ENCODE measurements at regions not wholly inside any gene's neighbourhood (a gene's known extent, or its start where the extent isn't known, plus 50 kb on each side); places are given as distances from the start of the nearest gene placed in this dataset.

DNA sequence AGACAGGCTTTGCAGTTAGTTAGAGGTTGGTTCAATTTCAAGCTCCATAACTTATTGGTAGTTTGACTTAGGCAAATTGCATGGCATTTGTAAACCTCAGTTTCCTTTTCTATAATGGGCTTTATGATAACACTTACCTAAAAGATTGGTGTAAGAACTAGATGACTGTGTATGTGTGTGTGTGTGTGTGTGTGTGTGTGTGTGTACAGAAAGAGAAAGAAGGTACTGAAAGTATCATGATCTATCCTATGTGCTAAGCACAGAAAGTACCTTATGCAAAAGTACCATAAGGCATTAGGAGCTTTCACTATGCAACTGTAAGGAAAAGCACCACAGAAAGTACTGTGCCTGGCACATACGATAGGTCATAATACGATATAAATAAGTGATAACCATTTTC lies 304.3 kb upstream of the KITLG start:
- H3K4me3 ChIP-seq (ENCODE audit: low read depth, low read length): no peak overlapping the region
- H3K9me3 Mint-ChIP-seq (ENCODE audit: unreplicated experiment): peaks cover 39% of the 10 kb centered on the region
- no peaks in the 10 kb centered on the region for H3K4me1 ChIP-seq
- no peaks in the 10 kb centered on the region for H3K27me3 ChIP-seq (replicated peaks; ENCODE audit: control insufficient read depth, insufficient read depth, low read length)
- H3K36me3 Mint-ChIP-seq (ENCODE audit: insufficient read depth, unreplicated experiment): no peaks in the 10 kb centered on the region
- TF ChIP-seq, protein P1, sequence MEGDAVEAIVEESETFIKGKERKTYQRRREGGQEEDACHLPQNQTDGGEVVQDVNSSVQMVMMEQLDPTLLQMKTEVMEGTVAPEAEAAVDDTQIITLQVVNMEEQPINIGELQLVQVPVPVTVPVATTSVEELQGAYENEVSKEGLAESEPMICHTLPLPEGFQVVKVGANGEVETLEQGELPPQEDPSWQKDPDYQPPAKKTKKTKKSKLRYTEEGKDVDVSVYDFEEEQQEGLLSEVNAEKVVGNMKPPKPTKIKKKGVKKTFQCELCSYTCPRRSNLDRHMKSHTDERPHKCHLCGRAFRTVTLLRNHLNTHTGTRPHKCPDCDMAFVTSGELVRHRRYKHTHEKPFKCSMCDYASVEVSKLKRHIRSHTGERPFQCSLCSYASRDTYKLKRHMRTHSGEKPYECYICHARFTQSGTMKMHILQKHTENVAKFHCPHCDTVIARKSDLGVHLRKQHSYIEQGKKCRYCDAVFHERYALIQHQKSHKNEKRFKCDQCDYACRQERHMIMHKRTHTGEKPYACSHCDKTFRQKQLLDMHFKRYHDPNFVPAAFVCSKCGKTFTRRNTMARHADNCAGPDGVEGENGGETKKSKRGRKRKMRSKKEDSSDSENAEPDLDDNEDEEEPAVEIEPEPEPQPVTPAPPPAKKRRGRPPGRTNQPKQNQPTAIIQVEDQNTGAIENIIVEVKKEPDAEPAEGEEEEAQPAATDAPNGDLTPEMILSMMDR (IDR thresholded peaks at IDR 0.05; ENCODE audit: insufficient read depth in 1 of 2, low read depth in 1 of 2, low read length in 1 of 2, severe bottlenecking in 1 of 2, unreplicated experiment in 1 of 2): no peak
- CTCF ChIA-PET: no interaction called here
- no peak overlapping the region for H3K27ac Mint-ChIP-seq (ENCODE audit: unreplicated experiment)
- DNase-seq: no peak
- H3K27me3 Mint-ChIP-seq (ENCODE audit: insufficient read depth, unreplicated experiment): no peaks in the 10 kb centered on the region
- POLR2A ChIA-PET: no interaction called here
- H3K4me3 Mint-ChIP-seq (ENCODE audit: unreplicated experiment): no peak overlapping the region
- no TSS peak for BruUV-seq (replicated peaks)
- intact Hi-C loops (cut with micrococcal nuclease; ENCODE audit: unreplicated experiment): no loop called here
- peaks cover 3% of the 10 kb centered on the region; the same call in 1 of the 2 replicates for H3K9me3 ChIP-seq
- no peaks in the 10 kb centered on the region for H3K4me1 Mint-ChIP-seq (ENCODE audit: low read depth, unreplicated experiment)
- no peaks in the 10 kb centered on the region for H3K36me3 ChIP-seq (ENCODE audit: control insufficient read depth, insufficient read depth, low read length)

DNA sequence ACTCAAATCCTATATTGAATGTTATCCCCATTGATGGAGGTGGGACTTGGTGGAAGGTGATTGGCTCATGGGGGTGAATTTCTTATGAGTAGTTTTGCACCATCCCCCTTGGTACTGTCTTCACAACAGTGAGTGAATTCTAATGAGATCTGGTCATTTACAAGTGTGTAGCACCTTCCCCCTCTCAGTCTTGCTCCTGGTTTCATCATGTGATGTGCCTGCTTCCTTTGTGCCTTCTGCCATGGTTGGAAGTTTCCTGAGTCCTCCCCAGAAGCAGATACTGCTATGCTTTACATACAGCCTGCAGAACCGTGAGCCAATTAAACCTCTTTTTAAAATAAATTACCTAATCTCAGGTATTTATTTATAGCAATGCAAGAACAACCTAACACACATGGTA lies 302.4 kb upstream of the KITLG start:
- BruUV-seq (replicated peaks): no TSS peak
- H3K4me1 Mint-ChIP-seq (ENCODE audit: low read depth, unreplicated experiment): no peaks in the 10 kb centered on the region
- TF ChIP-seq, protein P1 (IDR thresholded peaks at IDR 0.05; ENCODE audit: insufficient read depth in 1 of 2, low read depth in 1 of 2, low read length in 1 of 2, severe bottlenecking in 1 of 2, unreplicated experiment in 1 of 2): no peak
- no peak overlapping the region for H3K4me3 Mint-ChIP-seq (ENCODE audit: unreplicated experiment)
- H3K36me3 Mint-ChIP-seq (ENCODE audit: insufficient read depth, unreplicated experiment): no peaks in the 10 kb centered on the region
- H3K9me3 Mint-ChIP-seq (ENCODE audit: unreplicated experiment): peaks cover 39% of the 10 kb centered on the region
- Histone ChIP-seq H3K4me3 (ENCODE audit: low read depth, low read length) (no peak overlapping the region), H3K4me1 (no peaks in the 10 kb centered on the region), H3K36me3 (ENCODE audit: control insufficient read depth, insufficient read depth, low read length) (no peaks in the 10 kb centered on the region), H3K9me3 (peaks cover 3% of the 10 kb centered on the region; the same call in 1 of the 2 replicates), H3K27me3 (replicated peaks; ENCODE audit: control insufficient read depth, insufficient read depth, low read length) (no peaks in the 10 kb centered on the region)
- DNase-seq: no peak
- intact Hi-C loops (cut with micrococcal nuclease; ENCODE audit: unreplicated experiment): no loop called here
- H3K27ac Mint-ChIP-seq (ENCODE audit: unreplicated experiment): no peak overlapping the region
- H3K27me3 Mint-ChIP-seq (ENCODE audit: insufficient read depth, unreplicated experiment): no peaks in the 10 kb centered on the region
- ChIA-PET CTCF (no interaction called here), POLR2A (no interaction called here)

DNA sequence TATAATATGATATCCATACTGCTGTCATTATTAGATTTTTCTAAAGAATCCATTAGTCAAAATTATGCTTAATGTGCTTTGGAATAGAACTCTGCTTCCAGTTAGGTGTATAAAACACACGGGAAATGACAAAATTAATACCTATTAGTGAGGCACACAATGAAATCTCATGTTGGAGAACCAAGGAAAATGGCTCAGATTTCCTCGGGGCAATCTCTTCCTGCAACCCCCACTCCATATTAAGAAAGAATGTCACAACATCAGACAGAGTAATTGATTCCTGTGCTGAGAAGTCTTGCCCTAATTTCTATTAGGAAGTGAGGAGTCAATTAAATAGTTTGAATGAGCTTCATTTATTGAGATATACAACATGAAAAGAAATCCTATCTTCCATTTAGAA lies 299.8 kb upstream of the KITLG start:
- no peaks in the 10 kb centered on the region for H3K27me3 ChIP-seq (replicated peaks; ENCODE audit: control insufficient read depth, insufficient read depth, low read length)
- Mint-ChIP-seq H3K27ac (ENCODE audit: unreplicated experiment) (no peak overlapping the region), H3K4me3 (ENCODE audit: unreplicated experiment) (no peak overlapping the region), H3K36me3 (ENCODE audit: insufficient read depth, unreplicated experiment) (no peaks in the 10 kb centered on the region), H3K9me3 (ENCODE audit: unreplicated experiment) (peaks cover 48% of the 10 kb centered on the region), H3K27me3 (ENCODE audit: insufficient read depth, unreplicated experiment) (no peaks in the 10 kb centered on the region), H3K4me1 (ENCODE audit: low read depth, unreplicated experiment) (peaks cover 7% of the 10 kb centered on the region)
- POLR2A ChIA-PET: no interaction called here
- no peaks in the 10 kb centered on the region for H3K4me1 ChIP-seq
- CTCF ChIA-PET: no interaction called here
- H3K9me3 ChIP-seq: no peaks in the 10 kb centered on the region; the same call in 1 of the 2 replicates
- no peak overlapping the region for H3K4me3 ChIP-seq (ENCODE audit: low read depth, low read length)
- no peaks in the 10 kb centered on the region for H3K36me3 ChIP-seq (ENCODE audit: control insufficient read depth, insufficient read depth, low read length)
- no peak for DNase-seq
- TF ChIP-seq, protein P1 (IDR thresholded peaks at IDR 0.05; ENCODE audit: insufficient read depth in 1 of 2, low read depth in 1 of 2, low read length in 1 of 2, severe bottlenecking in 1 of 2, unreplicated experiment in 1 of 2): no peak
- BruUV-seq (replicated peaks): no TSS peak
- intact Hi-C loops (cut with micrococcal nuclease; ENCODE audit: unreplicated experiment): no loop called here

Data from Caco-2 (cell line).